Prostate gland (tissue), 2 donors: ENCODE measurements at regions not wholly inside any gene's neighbourhood (a gene's known extent, or its start where the extent isn't known, plus 50 kb on each side); places are given as distances from the start of the nearest gene placed in this dataset.
"Not testable (repeated sequence)": the region's sequence is repeated elsewhere in the genome, so short reads cannot be mapped to it uniquely, and the experiment has no call there.

ENCODE experiments used
- DNase-seq: peaks from one replicate; pipeline ENCODE4 v3.0.0-alpha.2; 2019; ENCODE audit warnings: low spot score
- H3K27ac ChIP-seq, 2 donors: fragments of 200-600 bp; sonication (generic); 2 replicates each; pipeline ENCODE4 v1.5.1; 2017 to 2019
- H3K27me3 ChIP-seq: fragments of 200-600 bp; sonication (generic); replicated peaks from 2 replicates; pipeline ENCODE4 v1.5.1; 2019; ENCODE audit not compliant: insufficient read depth
- H3K36me3 ChIP-seq, 2 donors: fragments of 200-600 bp; sonication (generic); 1 replicate in 1 of 2; 2 replicates in 1 of 2; pipeline versions ENCODE4 v1.5.1 to v1.8.1; 2017 to 2019
- H3K4me1 ChIP-seq: fragments of 200-600 bp; sonication (generic); replicated peaks from 2 replicates; pipeline ENCODE4 v1.5.1; 2019
- H3K4me3 ChIP-seq, 2 donors: fragments of 200-600 bp; sonication (generic); 2 replicates each; pipeline ENCODE4 v1.5.1; 2017 to 2019
- H3K9me3 ChIP-seq: fragments of 200-600 bp; sonication (generic); 2 replicates; pipeline ENCODE4 v1.5.1; 2017
- WGBS: methylation state at CpG from one replicate; pipeline ENCODE4 v1.1.5; 2018; 5-methylcytosine and 5-hydroxymethylcytosine counted together
- intact Hi-C: fragments of 100-400 bp; cut with DNase I; formaldehyde crosslinking; loops from one replicate; pipeline ENCODE4 v1.14.2; 2022

GRCh38 chr2:87636246-87636645 is 111.6 kb upstream of the PLGLB2 start:
- not testable (repeated sequence) for DNase-seq, H3K9me3 ChIP-seq

GRCh38 chr2:87636735-87637134 is 111.2 kb upstream of the PLGLB2 start:
- H3K27ac ChIP-seq, H3K36me3 ChIP-seq, H3K4me3 ChIP-seq, DNase-seq, H3K4me1 ChIP-seq, H3K9me3 ChIP-seq, intact Hi-C loops, H3K27me3 ChIP-seq: not testable (repeated sequence)
- WGBS = 94% methylated on average over 5 of the region's 6 CpGs

More at GRCh38 chr2:87636246-87636645, 111.6 kb upstream of the PLGLB2 start:
- H3K4me3 ChIP-seq, H3K4me1 ChIP-seq, H3K27me3 ChIP-seq, H3K36me3 ChIP-seq, H3K27ac ChIP-seq, intact Hi-C loops: not testable (repeated sequence)
- 100% methylated on average over 3 of the region's 7 CpGs for WGBS

- intact Hi-C loops, H3K27me3 ChIP-seq, H3K9me3 ChIP-seq, H3K4me1 ChIP-seq, H3K27ac ChIP-seq, DNase-seq, H3K4me3 ChIP-seq, H3K36me3 ChIP-seq: not testable (repeated sequence)
- WGBS = 79% methylated on average over 12 of the region's 15 CpGs
These were observed 110.5 kb upstream of the PLGLB2 start for GRCh38 chr2:87637249-87637990.

GRCh38 chr2:87638114-87638807 is 109.6 kb upstream of the PLGLB2 start:
- DNase-seq, H3K27me3 ChIP-seq, H3K9me3 ChIP-seq, H3K4me3 ChIP-seq, intact Hi-C loops, H3K4me1 ChIP-seq, H3K36me3 ChIP-seq, H3K27ac ChIP-seq: not testable (repeated sequence)
- 80% methylated on average over 10 of the region's 10 CpGs for WGBS

- DNase-seq, H3K4me3 ChIP-seq, intact Hi-C loops, H3K27ac ChIP-seq, H3K9me3 ChIP-seq, H3K36me3 ChIP-seq, H3K4me1 ChIP-seq, H3K27me3 ChIP-seq: not testable (repeated sequence)
- WGBS = no CpG with 5 or more reads among the region's 7 CpGs
These were observed 109.0 kb upstream of the PLGLB2 start for GRCh38 chr2:87638872-87639271.

- H3K9me3 ChIP-seq, H3K27ac ChIP-seq, intact Hi-C loops, DNase-seq, H3K27me3 ChIP-seq, H3K4me1 ChIP-seq, H3K4me3 ChIP-seq, H3K36me3 ChIP-seq: not testable (repeated sequence)
- WGBS = 37% methylated on average over 6 of the region's 15 CpGs
These were observed 108.0 kb upstream of the PLGLB2 start for GRCh38 chr2:87639801-87640440.

GRCh38 chr2:87640961-87641563 is 106.8 kb upstream of the PLGLB2 start:
- H3K27me3 ChIP-seq, H3K36me3 ChIP-seq, H3K27ac ChIP-seq, H3K4me3 ChIP-seq, DNase-seq, H3K9me3 ChIP-seq, H3K4me1 ChIP-seq, intact Hi-C loops: not testable (repeated sequence)
- 77% methylated on average over 4 of the region's 4 CpGs for WGBS

- H3K9me3 ChIP-seq, H3K36me3 ChIP-seq, DNase-seq, H3K27ac ChIP-seq, H3K4me3 ChIP-seq, H3K27me3 ChIP-seq, intact Hi-C loops, H3K4me1 ChIP-seq: not testable (repeated sequence)
- WGBS = 96% methylated on average over 4 of the region's 4 CpGs
These were observed 104.7 kb upstream of the PLGLB2 start for GRCh38 chr2:87643165-87643564.

GRCh38 chr2:87647737-87648498 is 100.0 kb upstream of the PLGLB2 start:
- H3K9me3 ChIP-seq, DNase-seq, H3K36me3 ChIP-seq, H3K4me3 ChIP-seq, H3K27me3 ChIP-seq, H3K27ac ChIP-seq, H3K4me1 ChIP-seq, intact Hi-C loops: not testable (repeated sequence)
- WGBS = 76% methylated on average over 4 of the region's 5 CpGs

- H3K27ac ChIP-seq, intact Hi-C loops, H3K9me3 ChIP-seq, H3K27me3 ChIP-seq, H3K4me3 ChIP-seq, H3K4me1 ChIP-seq, DNase-seq, H3K36me3 ChIP-seq: not testable (repeated sequence)
- WGBS = no CpG with 5 or more reads among the region's 3 CpGs
These were observed 99.1 kb upstream of the PLGLB2 start for GRCh38 chr2:87648815-87649214.

GRCh38 chr2:87649871-87650270 is 98.0 kb upstream of the PLGLB2 start:
- H3K36me3 ChIP-seq, H3K4me1 ChIP-seq, H3K4me3 ChIP-seq, H3K27ac ChIP-seq, intact Hi-C loops, H3K9me3 ChIP-seq, DNase-seq, H3K27me3 ChIP-seq: not testable (repeated sequence)
- WGBS = 81% methylated on average over 3 of the region's 3 CpGs

- H3K27me3 ChIP-seq, H3K9me3 ChIP-seq, H3K36me3 ChIP-seq, DNase-seq, H3K4me3 ChIP-seq, H3K27ac ChIP-seq, intact Hi-C loops, H3K4me1 ChIP-seq: not testable (repeated sequence)
- 100% methylated on average over 1 of the region's 2 CpGs for WGBS
These were observed 97.0 kb upstream of the PLGLB2 start for GRCh38 chr2:87650837-87651236.
